K562 (cell line): ENCODE measurements at regions not wholly inside any gene's neighbourhood (a gene's known extent, or its start where the extent isn't known, plus 50 kb on each side); places are given as distances from the start of the nearest gene placed in this dataset.

Experiments used
- ATAC-seq: fragments of 200-7000 bp; cut with Tn5 transposase; 3 replicates; pipeline ENCODE4 v1.9.1; 2020; ENCODE audit warnings: moderate library complexity
- BruUV-seq: library from RNA; stranded (reverse); fragments of 400-500 nt; replicated peaks from 2 replicates; lab custom pipeline; 2021; lab: Mats Ljungman, UMichigan
- CTCF ChIA-PET: fragments of 300-600 bp; formaldehyde crosslinking; extraction: SDS; loops from one replicate; lab custom pipeline; 2021; ENCODE audit warnings: low intra/inter-chr PET ratio; lab: Yijun Ruan, JAX
- POLR2A ChIA-PET: fragments of 300-600, 350-650 bp; sonication (Branson Sonifier 250); formaldehyde crosslinking; extraction: SDS; loops from one replicate; lab custom pipeline; 2021; ENCODE audit warnings: antibody characterized with exemption, inconsistent platforms; lab: Yijun Ruan, JAX
- DNase-seq, 4 experiments: peaks; one replicate each; pipeline versions ENCODE4 v3.0.0 to v3.0.0-alpha.2; 2011 to 2018; ENCODE audit warnings: low spot score in 3 of 4, mixed read lengths in 3 of 4; ENCODE audit errors: extremely low read depth in 1 of 4
- FAIRE-seq: peaks from 2 replicates; lab custom pipeline; 2011; peaks lifted over from hg19 to GRCh38; lab: Jason Lieb, UNC
- H2AFZ ChIP-seq: 2 replicates; pipeline ENCODE4 v1.6.0; 2011; ENCODE audit warnings: low read depth, low read length, control low read depth, inconsistent platforms
- H3K27ac ChIP-seq: fragments of 200-600 bp; 3 replicates; pipeline ENCODE4 v1.8.0; 2011; ENCODE audit warnings: low read depth, mild to moderate bottlenecking, control low read depth, inconsistent platforms, low read length, moderate library complexity, mixed read lengths; ENCODE audit errors: extremely low read depth
- H3K27me3 ChIP-seq, 2 experiments: fragments of 300-600 bp in 1 of 2; 2 replicates in 1 of 2; 3 replicates in 1 of 2; pipeline versions ENCODE4 v1.6.0 to v1.8.0; 2011; ENCODE audit warnings: inconsistent platforms in 2 of 2, low read length in 2 of 2, mild to moderate bottlenecking in 1 of 2, mixed read lengths in 1 of 2, moderate library complexity in 1 of 2; ENCODE audit not compliant: control insufficient read depth in 2 of 2, insufficient read depth in 2 of 2
- H3K36me3 ChIP-seq: fragments of 300-600 bp; 3 replicates; pipeline ENCODE4 v1.8.0; 2011; ENCODE audit warnings: mild to moderate bottlenecking, low read length, inconsistent platforms; ENCODE audit not compliant: control insufficient read depth, insufficient read depth
- H3K4me1 ChIP-seq, 2 experiments: fragments of 200-600 bp in 1 of 2; replicated peaks in 1 of 2; 2 replicates in 1 of 2; 3 replicates in 1 of 2; pipeline versions ENCODE4 v1.5.1 to v1.8.0; 2011; ENCODE audit warnings: inconsistent platforms in 2 of 2, low read length in 2 of 2, mild to moderate bottlenecking in 1 of 2, mixed read lengths in 1 of 2, moderate library complexity in 1 of 2; ENCODE audit not compliant: control insufficient read depth in 2 of 2, insufficient read depth in 2 of 2
- H3K4me2 ChIP-seq: 2 replicates; pipeline ENCODE4 v1.6.1; 2011; ENCODE audit warnings: low read length, control low read depth, inconsistent platforms, mixed read lengths; ENCODE audit not compliant: insufficient read depth
- H3K4me3 ChIP-seq: fragments of 200-600 bp; sonication (generic), shearing (Covaris generic); 2 replicates; pipeline ENCODE4 v1.5.1; 2016; ENCODE audit warnings: control low read depth, inconsistent platforms
- H3K79me2 ChIP-seq: fragments of 200-600 bp; 3 replicates; pipeline ENCODE4 v1.8.0; 2011; ENCODE audit warnings: low read length, inconsistent platforms; ENCODE audit not compliant: control insufficient read depth, insufficient read depth
- H3K9ac ChIP-seq, 2 experiments: 2 replicates each; pipeline versions ENCODE4 v1.6.0 to v1.6.1; 2011; ENCODE audit warnings: low read depth in 2 of 2, low read length in 2 of 2, control low read depth in 1 of 2, inconsistent platforms in 1 of 2, mild to moderate bottlenecking in 1 of 2, mixed read lengths in 1 of 2; ENCODE audit not compliant: insufficient read depth in 1 of 2
- H3K9me1 ChIP-seq: one replicate; pipeline ENCODE4 v1.6.0; 2011; ENCODE audit warnings: inconsistent platforms, mild to moderate bottlenecking, low read length, moderate library complexity; ENCODE audit not compliant: control insufficient read depth, insufficient read depth
- H3K9me3 ChIP-seq: replicated peaks from 2 replicates; pipeline ENCODE4 v1.5.1; 2011; ENCODE audit warnings: low read depth, low read length, inconsistent platforms; ENCODE audit not compliant: control insufficient read depth, insufficient read depth
- H4K20me1 ChIP-seq: replicated peaks from 2 replicates; pipeline ENCODE4 v1.6.1; 2011; ENCODE audit warnings: low read length, inconsistent platforms, mixed read lengths; ENCODE audit not compliant: control insufficient read depth, insufficient read depth
- ARID1B ChIP-seq: fragments of 450-650 bp; IDR thresholded peaks from 2 replicates; pipeline ENCODE4 v1.6.1; 2016; ENCODE audit warnings: antibody characterized with exemption, mild to moderate bottlenecking, inconsistent platforms
- CBFA2T2 ChIP-seq: fragments of 450-650 bp; conservative IDR thresholded peaks from 2 replicates; pipeline ENCODE4 v1.6.1; 2017; ENCODE audit warnings: mild to moderate bottlenecking
- CBFA2T3 ChIP-seq: fragments of 450-650 bp; IDR thresholded peaks from 2 replicates; pipeline ENCODE4 v1.6.1; 2017
- CREBBP ChIP-seq: IDR thresholded peaks from one replicate; pipeline ENCODE4 v1.6.1; 2012; ENCODE audit warnings: low read depth, mild to moderate bottlenecking, control low read depth, inconsistent platforms, low read length
- FOSL1 ChIP-seq: fragments of 200-800 bp; sonication (Bioruptor generic); conservative IDR thresholded peaks from 2 replicates; pipeline ENCODE4 v1.6.1; 2016; ENCODE audit warnings: missing genetic modification characterization, missing compliant biosample characterization
- JUND ChIP-seq, 2 experiments: IDR thresholded peaks; 2 replicates in 1 of 2; 3 replicates in 1 of 2; pipeline ENCODE4 v1.6.1; 2011; ENCODE audit warnings: borderline replicate concordance in 2 of 2, low read depth in 2 of 2, low read length in 2 of 2, improper control_type of control experiment in 1 of 2, missing biosample characterization in 1 of 2, missing genetic modification characterization in 1 of 2, missing genetic modification reagents in 1 of 2
- KDM1A ChIP-seq, 2 experiments: fragments of 450-650 bp; IDR thresholded peaks; 2 replicates each; pipeline ENCODE4 v1.6.1; 2016; ENCODE audit warnings: mild to moderate bottlenecking in 2 of 2
- NFIC ChIP-seq: fragments of 450-650 bp; IDR thresholded peaks from 2 replicates; pipeline ENCODE4 v1.6.1; 2017; ENCODE audit warnings: mild to moderate bottlenecking, inconsistent platforms
- ZFP1 ChIP-seq: fragments of 450-650 bp; formaldehyde crosslinking; IDR thresholded peaks from 2 replicates; pipeline ENCODE4 v1.4.0; 2020; ENCODE audit warnings: mild to moderate bottlenecking, mixed read lengths
- ZNF121 ChIP-seq: sonication (generic); formaldehyde crosslinking; conservative IDR thresholded peaks from 2 replicates; pipeline ENCODE4 v1.8.0; 2022; ENCODE audit warnings: missing genetic modification reagents
- ZNF354B ChIP-seq: fragments of 250-450 bp; sonication (Bioruptor Pico); IDR thresholded peaks from 2 replicates; pipeline ENCODE4 v1.4.0; 2020
- WGBS: fragments of 100-300 bp; shearing (Covaris generic); methylation state at CpG from one replicate; pipeline ENCODE4 v1.1.6; 2016; ENCODE audit warnings: low coverage, mixed read lengths; ENCODE audit not compliant: insufficient coverage; ENCODE audit errors: missing lambda C conversion rate; 5-methylcytosine and 5-hydroxymethylcytosine counted together
- in situ Hi-C: fragments of 300-500 bp; cut with MboI; formaldehyde crosslinking; loops from 4 replicates; pipeline ENCODE4 v1.15.0; 2018; ENCODE audit warnings: inconsistent platforms, mixed read lengths
- intact Hi-C: fragments of 100-400 bp; cut with micrococcal nuclease; formaldehyde crosslinking; loops from 2 replicates; pipeline ENCODE4 v1.14.2; 2022
- TF ChIP-seq, protein P1 (sequence below): sonication (generic); formaldehyde crosslinking; IDR thresholded peaks from 2 replicates; pipeline ENCODE4 v1.8.0; 2022; ENCODE audit warnings: mild to moderate bottlenecking, missing genetic modification reagents
- TF ChIP-seq, protein P2 (sequence below): IDR thresholded peaks from 2 replicates; pipeline ENCODE4 v1.6.1; 2011; ENCODE audit warnings: borderline replicate concordance, low read depth, mild to moderate bottlenecking, moderate library complexity, low read length; ENCODE audit not compliant: insufficient read depth, poor library complexity, severe bottlenecking

DNA sequence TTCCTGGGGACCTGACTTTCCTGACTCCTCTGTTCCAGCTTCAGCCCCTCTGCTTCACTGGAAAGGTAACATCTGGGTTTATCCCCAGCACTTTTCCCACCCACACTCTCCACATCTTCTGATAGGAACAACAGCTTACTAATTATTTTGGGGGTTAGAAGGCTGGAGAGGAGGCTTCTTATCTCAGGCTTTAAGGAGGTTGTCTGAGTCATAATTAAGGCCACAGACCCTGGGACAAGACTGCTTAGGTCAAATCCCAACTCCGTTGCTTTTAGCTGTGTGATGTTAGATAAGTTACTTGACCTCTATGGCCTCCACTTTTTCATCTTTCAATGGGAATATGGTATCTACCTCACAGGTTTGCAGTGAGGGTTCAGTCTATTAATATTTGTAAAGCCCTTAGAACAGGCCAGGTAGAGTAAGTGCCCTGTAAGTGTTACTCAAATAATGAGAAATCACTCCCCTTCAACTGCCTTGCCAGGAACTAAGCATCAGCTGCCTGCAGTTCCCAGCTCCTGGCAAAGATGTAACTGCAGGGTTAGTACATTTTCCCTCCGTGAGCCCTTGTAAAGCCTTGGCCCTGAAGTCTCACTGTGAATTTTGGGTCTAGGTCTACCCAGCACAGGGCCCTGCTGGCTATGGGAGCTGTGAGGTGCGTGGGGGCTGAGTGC lies 123.6 kb downstream of the MTX2 start:
- no peaks in the 10 kb centered on the region for H3K4me1 ChIP-seq
- no peaks in the 10 kb centered on the region for H4K20me1 ChIP-seq
- in situ Hi-C loops = no loop called here
- intact Hi-C loops = no loop called here
- H2AFZ ChIP-seq = no peak overlapping the region
- POLR2A ChIA-PET = interaction anchor here (0.6 kb wide), 1 partner anchor 1029 kb away, joined by 4 read pairs; no protein-coding TSS in a partner anchor
- H3K9me3 ChIP-seq = no peaks in the 10 kb centered on the region
- no peak overlapping the region for H3K27ac ChIP-seq
- H3K9me1 ChIP-seq = no peaks in the 10 kb centered on the region
- H3K4me2 ChIP-seq = no peak overlapping the region
- WGBS = 0% methylated on average over 3 of the region's 3 CpGs
- H3K4me3 ChIP-seq = no peak overlapping the region
- no peaks in the 10 kb centered on the region for H3K36me3 ChIP-seq
- BruUV-seq = no TSS peak
- TF ChIP-seq, protein P1, sequence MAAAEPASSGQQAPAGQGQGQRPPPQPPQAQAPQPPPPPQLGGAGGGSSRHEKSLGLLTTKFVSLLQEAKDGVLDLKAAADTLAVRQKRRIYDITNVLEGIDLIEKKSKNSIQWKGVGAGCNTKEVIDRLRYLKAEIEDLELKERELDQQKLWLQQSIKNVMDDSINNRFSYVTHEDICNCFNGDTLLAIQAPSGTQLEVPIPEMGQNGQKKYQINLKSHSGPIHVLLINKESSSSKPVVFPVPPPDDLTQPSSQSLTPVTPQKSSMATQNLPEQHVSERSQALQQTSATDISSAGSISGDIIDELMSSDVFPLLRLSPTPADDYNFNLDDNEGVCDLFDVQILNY = no peak
- TF ChIP-seq JUND (IDR thresholded peaks at IDR 0.05; ENCODE audit: borderline replicate concordance, low read depth, low read length) (0 out of 2 replicates have a peak, but pooled peaks have one; percentile 34), JUND (tag; IDR thresholded peaks at IDR 0.05; ENCODE audit: borderline replicate concordance, low read depth, low read length) (no peak; the same call in 2 of the 3 replicates), CREBBP (no peak), CBFA2T3 (peak; percentile 52; the same call in 1 of the 2 replicates), ZNF354B (no peak), CBFA2T2 (peak; percentile 23), ARID1B (0 out of 2 replicates have a peak, but pooled peaks have one; percentile 19), NFIC (no peak), ZFP1 (CRISPR knock-in tag) (no peak), ZNF121 (CRISPR knock-in tag) (no peak), KDM1A (IDR thresholded peaks at IDR 0.05) (peak in 1 of 2 experiments; percentile 17; a peak in 1 of 4 replicates), FOSL1 (peak; percentile 58)
- TF ChIP-seq, protein P2, sequence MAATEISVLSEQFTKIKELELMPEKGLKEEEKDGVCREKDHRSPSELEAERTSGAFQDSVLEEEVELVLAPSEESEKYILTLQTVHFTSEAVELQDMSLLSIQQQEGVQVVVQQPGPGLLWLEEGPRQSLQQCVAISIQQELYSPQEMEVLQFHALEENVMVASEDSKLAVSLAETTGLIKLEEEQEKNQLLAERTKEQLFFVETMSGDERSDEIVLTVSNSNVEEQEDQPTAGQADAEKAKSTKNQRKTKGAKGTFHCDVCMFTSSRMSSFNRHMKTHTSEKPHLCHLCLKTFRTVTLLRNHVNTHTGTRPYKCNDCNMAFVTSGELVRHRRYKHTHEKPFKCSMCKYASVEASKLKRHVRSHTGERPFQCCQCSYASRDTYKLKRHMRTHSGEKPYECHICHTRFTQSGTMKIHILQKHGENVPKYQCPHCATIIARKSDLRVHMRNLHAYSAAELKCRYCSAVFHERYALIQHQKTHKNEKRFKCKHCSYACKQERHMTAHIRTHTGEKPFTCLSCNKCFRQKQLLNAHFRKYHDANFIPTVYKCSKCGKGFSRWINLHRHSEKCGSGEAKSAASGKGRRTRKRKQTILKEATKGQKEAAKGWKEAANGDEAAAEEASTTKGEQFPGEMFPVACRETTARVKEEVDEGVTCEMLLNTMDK = no peak
- FAIRE-seq (no peak), ATAC-seq (peak; percentile 42; the same call in 2 of the 3 replicates), DNase-seq (peak in 1 of 4 experiments; percentile 26)
- no peaks in the 10 kb centered on the region for H3K79me2 ChIP-seq
- CTCF ChIA-PET = no interaction called here
- no peak overlapping the region for H3K9ac ChIP-seq
- H3K27me3 ChIP-seq = 0 out of 5 replicates have a peak, but pooled peaks cover 0 to 3% of the 10 kb centered on the region in 2 experiments
